MM.1S (cell line): ENCODE measurements at regions not wholly inside any gene's neighbourhood (a gene's known extent, or its start where the extent isn't known, plus 50 kb on each side); places are given as distances from the start of the nearest gene placed in this dataset.

Experiments used
- CTCF ChIP-seq: fragments of 300-600 bp; sonication (generic); IDR thresholded peaks from 2 replicates; pipeline ENCODE4 v1.5.1; 2016; ENCODE audit warnings: antibody characterized with exemption, low read length, mixed read lengths
- EZH2 ChIP-seq: fragments of 300-600 bp; sonication (generic); optimal IDR thresholded peaks from 2 replicates; pipeline ENCODE3; 2017; ENCODE audit warnings: low read depth, mild to moderate bottlenecking, antibody characterized with exemption, low read length, mixed read lengths

- TF ChIP-seq CTCF (no peak), EZH2 (no peak)
Observed at GRCh38 chr11:134958336-134958640, 546.2 kb upstream of the B3GAT1 start.
